ENCODE measurements at regions not wholly inside any gene's neighbourhood (a gene's known extent, or its start where the extent isn't known, plus 50 kb on each side); places are given as distances from the start of the nearest gene placed in this dataset.
"Not testable (repeated sequence)": the region's sequence is repeated elsewhere in the genome, so short reads cannot be mapped to it uniquely, and the experiment has no call there.

- not testable (repeated sequence) for DNase-seq (ENCODE audit: low spot score); FAIRE-seq
These were observed 1740.6 kb upstream of the DEFB115 start for GRCh38 chr20:29516847-29517246.

- FAIRE-seq; DNase-seq (ENCODE audit: low spot score): not testable (repeated sequence)
These were observed 1737.7 kb upstream of the DEFB115 start for GRCh38 chr20:29519610-29520241.

- not testable (repeated sequence) for FAIRE-seq; DNase-seq (ENCODE audit: low spot score)
These were observed 1723.8 kb upstream of the DEFB115 start for GRCh38 chr20:29533566-29534177.

GRCh38 chr20:29566901-29567635 is 1690.4 kb upstream of the DEFB115 start:
- not testable (repeated sequence) for FAIRE-seq; DNase-seq (ENCODE audit: low spot score)

- not testable (repeated sequence) for FAIRE-seq; DNase-seq (ENCODE audit: low spot score)
These were observed 1689.8 kb upstream of the DEFB115 start for GRCh38 chr20:29567671-29568070.

GRCh38 chr20:29570126-29570525 is 1687.3 kb upstream of the DEFB115 start:
- FAIRE-seq; DNase-seq (ENCODE audit: low spot score): not testable (repeated sequence)

GRCh38 chr20:29589530-29589929 is 1667.9 kb upstream of the DEFB115 start:
- DNase-seq (ENCODE audit: low spot score), result not testable (repeated sequence)

GRCh38 chr20:29604163-29604562 is 1653.3 kb upstream of the DEFB115 start:
- DNase-seq (ENCODE audit: low spot score); FAIRE-seq: not testable (repeated sequence)

More at GRCh38 chr20:29589530-29589929, 1667.9 kb upstream of the DEFB115 start:
- not testable (repeated sequence) for FAIRE-seq

- not testable (repeated sequence) for FAIRE-seq
These were observed 1651.3 kb upstream of the DEFB115 start for GRCh38 chr20:29606171-29606570.

GRCh38 chr20:29629395-29629794 is 1628.1 kb upstream of the DEFB115 start:
- not testable (repeated sequence) for DNase-seq (ENCODE audit: low spot score); FAIRE-seq

More at GRCh38 chr20:29606171-29606570, 1651.3 kb upstream of the DEFB115 start:
- DNase-seq (ENCODE audit: low spot score), result not testable (repeated sequence)
